GM23338 (cell line): ENCODE measurements at regions not wholly inside any gene's neighbourhood (a gene's known extent, or its start where the extent isn't known, plus 50 kb on each side); places are given as distances from the start of the nearest gene placed in this dataset.

Source experiments
- ATAC-seq: fragments of 200-7000 bp; cut with Tn5 transposase; 3 replicates; pipeline ENCODE4 v1.9.1; 2020
- DNase-seq: peaks from one replicate; pipeline ENCODE4 v3.0.0-alpha.2; 2015; ENCODE audit warnings: low spot score
- H2AFZ ChIP-seq: fragments of 200-600 bp; sonication (generic); 2 replicates; pipeline ENCODE4 v1.8.0; 2016; ENCODE audit warnings: antibody characterized with exemption, mild to moderate bottlenecking, moderate library complexity
- H3F3A ChIP-seq: fragments of 200-600 bp; sonication (generic); replicated peaks from 2 replicates; pipeline ENCODE4 v1.8.0; 2017; ENCODE audit warnings: antibody characterized with exemption, mixed run types, low read depth
- H3K27ac ChIP-seq: fragments of 200-600 bp; sonication (generic); 2 replicates; pipeline ENCODE4 v1.6.1; 2016; ENCODE audit warnings: low read depth
- H3K27me3 ChIP-seq: fragments of 200-600 bp; sonication (generic); 2 replicates; pipeline ENCODE4 v1.8.0; 2016; ENCODE audit warnings: mild to moderate bottlenecking, mixed run types, moderate library complexity; ENCODE audit not compliant: insufficient read depth
- H3K36me3 ChIP-seq: fragments of 200-600 bp; sonication (generic); 2 replicates; pipeline ENCODE4 v1.8.0; 2016; ENCODE audit warnings: mild to moderate bottlenecking; ENCODE audit not compliant: insufficient read depth
- H3K4me1 ChIP-seq: fragments of 200-600 bp; sonication (generic); 2 replicates; pipeline ENCODE4 v1.8.0; 2016; ENCODE audit warnings: mild to moderate bottlenecking, moderate library complexity; ENCODE audit not compliant: insufficient read depth
- H3K4me2 ChIP-seq: fragments of 200-600 bp; sonication (generic); 2 replicates; pipeline ENCODE4 v1.7.1; 2017; ENCODE audit warnings: mixed run types
- H3K4me3 ChIP-seq: fragments of 200-600 bp; sonication (generic); 2 replicates; pipeline ENCODE4 v1.6.1; 2016; ENCODE audit warnings: mixed run types
- H3K79me2 ChIP-seq: fragments of 200-600 bp; sonication (generic); replicated peaks from 2 replicates; pipeline ENCODE4 v1.8.0; 2017; ENCODE audit warnings: mild to moderate bottlenecking; ENCODE audit not compliant: insufficient read depth
- H3K9me2 ChIP-seq: fragments of 200-600 bp; sonication (generic); 2 replicates; pipeline ENCODE4 v1.8.0; 2017; ENCODE audit not compliant: insufficient read depth
- H4K20me1 ChIP-seq: fragments of 200-600 bp; sonication (generic); replicated peaks from 2 replicates; pipeline ENCODE4 v1.8.0; 2017; ENCODE audit warnings: mild to moderate bottlenecking; ENCODE audit not compliant: insufficient read depth
- H3K27ac Mint-ChIP-seq: 2 replicates; pipeline ENCODE4 v1.8.0; 2020; ENCODE audit warnings: inconsistent platforms, mild to moderate bottlenecking, moderate library complexity, mixed read lengths
- H3K27me3 Mint-ChIP-seq: 3 replicates; pipeline ENCODE4 v1.8.0; 2022; ENCODE audit warnings: low read depth, mild to moderate bottlenecking, moderate library complexity, mixed read lengths, inconsistent platforms; ENCODE audit not compliant: insufficient read depth, poor library complexity
- H3K36me3 Mint-ChIP-seq: 3 replicates; pipeline ENCODE4 v1.8.0; 2021; ENCODE audit warnings: low read depth, mild to moderate bottlenecking, inconsistent platforms, moderate library complexity, mixed read lengths
- H3K4me1 Mint-ChIP-seq: 3 replicates; pipeline ENCODE4 v1.8.0; 2020; ENCODE audit warnings: mild to moderate bottlenecking, inconsistent platforms, mixed read lengths
- H3K4me3 Mint-ChIP-seq: 3 replicates; pipeline ENCODE4 v1.8.0; 2021; ENCODE audit warnings: moderate library complexity, mild to moderate bottlenecking, inconsistent platforms, mixed read lengths
- H3K9me3 Mint-ChIP-seq: 3 replicates; pipeline ENCODE4 v1.8.0; 2020; ENCODE audit warnings: moderate library complexity, mild to moderate bottlenecking, inconsistent platforms, mixed read lengths
- CREB1 ChIP-seq: fragments of 250-450 bp; sonication (Bioruptor Pico); IDR thresholded peaks from 2 replicates; pipeline ENCODE4 v1.5.0; 2020; ENCODE audit warnings: low read depth, mild to moderate bottlenecking, moderate library complexity
- CTCF ChIP-seq, 2 experiments: fragments of 200-600 bp in 1 of 2; sonication (generic) in 1 of 2; conservative IDR thresholded peaks; 2 replicates each; pipeline versions ENCODE4 v1.5.1 to v1.6.1; 2016 to 2017; ENCODE audit warnings: antibody characterized with exemption in 2 of 2, low read depth in 2 of 2, mild to moderate bottlenecking in 2 of 2, moderate library complexity in 1 of 2
- ETS1 ChIP-seq: IDR thresholded peaks from 2 replicates; pipeline ENCODE4 v1.6.1; 2016; ENCODE audit warnings: antibody characterized with exemption
- EZH2 ChIP-seq: fragments of 200-600 bp; sonication (generic); IDR thresholded peaks from one replicate; pipeline ENCODE4 v1.8.0; 2017; ENCODE audit warnings: antibody characterized with exemption, mild to moderate bottlenecking, low read depth; ENCODE audit not compliant: unreplicated experiment
- JUNB ChIP-seq: IDR thresholded peaks from one replicate; pipeline ENCODE4 v1.6.1; 2016; ENCODE audit warnings: antibody characterized with exemption; ENCODE audit not compliant: unreplicated experiment
- NANOG ChIP-seq: IDR thresholded peaks from 2 replicates; pipeline ENCODE4 v1.6.1; 2016; ENCODE audit warnings: antibody characterized with exemption, borderline replicate concordance
- POLR2AphosphoS5 ChIP-seq: IDR thresholded peaks from 2 replicates; pipeline ENCODE4 v1.6.1; 2016; ENCODE audit warnings: antibody characterized with exemption, low read depth
- STAT1 ChIP-seq: IDR thresholded peaks from one replicate; pipeline ENCODE4 v1.6.1; 2016; ENCODE audit warnings: antibody characterized with exemption; ENCODE audit not compliant: unreplicated experiment
- ZNF462 ChIP-seq: fragments of 250-450 bp; sonication (Bioruptor Pico); IDR thresholded peaks from 2 replicates; pipeline ENCODE4 v1.5.0; 2020; ENCODE audit warnings: mild to moderate bottlenecking, moderate library complexity
- TF ChIP-seq, protein P1 (sequence below): IDR thresholded peaks from one replicate; pipeline ENCODE4 v1.6.1; 2018; ENCODE audit warnings: antibody characterized with exemption; ENCODE audit not compliant: unreplicated experiment

DNA sequence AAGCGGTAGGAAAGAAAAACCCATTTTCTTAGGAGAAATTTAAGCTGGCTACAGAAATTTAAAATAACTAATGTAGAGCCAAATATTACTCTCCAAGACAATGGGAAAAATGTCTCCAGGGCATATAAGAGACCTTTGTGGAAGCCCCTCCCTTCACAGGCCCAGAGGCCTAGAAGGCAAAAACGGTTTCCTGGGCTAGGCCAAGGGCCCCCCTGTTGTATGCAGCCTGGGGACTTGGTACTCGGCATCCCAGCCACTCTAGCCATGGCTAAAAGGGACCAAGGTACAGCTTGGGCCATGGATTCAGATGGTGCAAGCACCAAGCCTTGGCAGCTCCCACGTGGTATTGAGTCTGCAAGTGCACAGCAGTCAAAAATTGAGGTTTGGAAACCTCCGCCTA is 90.1 kb downstream of the CGGBP1 start:
- H3K9me3 Mint-ChIP-seq = peaks cover 25% of the 10 kb centered on the region
- H3K27me3 Mint-ChIP-seq = no peaks in the 10 kb centered on the region
- no peaks in the 10 kb centered on the region for H3K27me3 ChIP-seq
- H3K4me1 ChIP-seq = no peaks in the 10 kb centered on the region
- H2AFZ ChIP-seq = no peak overlapping the region
- H3K36me3 ChIP-seq = no peaks in the 10 kb centered on the region
- DNase-seq (no peak), ATAC-seq (no peak)
- no peak overlapping the region for H3K4me3 Mint-ChIP-seq
- no peak overlapping the region for H3K4me3 ChIP-seq
- TF ChIP-seq, protein P1, sequence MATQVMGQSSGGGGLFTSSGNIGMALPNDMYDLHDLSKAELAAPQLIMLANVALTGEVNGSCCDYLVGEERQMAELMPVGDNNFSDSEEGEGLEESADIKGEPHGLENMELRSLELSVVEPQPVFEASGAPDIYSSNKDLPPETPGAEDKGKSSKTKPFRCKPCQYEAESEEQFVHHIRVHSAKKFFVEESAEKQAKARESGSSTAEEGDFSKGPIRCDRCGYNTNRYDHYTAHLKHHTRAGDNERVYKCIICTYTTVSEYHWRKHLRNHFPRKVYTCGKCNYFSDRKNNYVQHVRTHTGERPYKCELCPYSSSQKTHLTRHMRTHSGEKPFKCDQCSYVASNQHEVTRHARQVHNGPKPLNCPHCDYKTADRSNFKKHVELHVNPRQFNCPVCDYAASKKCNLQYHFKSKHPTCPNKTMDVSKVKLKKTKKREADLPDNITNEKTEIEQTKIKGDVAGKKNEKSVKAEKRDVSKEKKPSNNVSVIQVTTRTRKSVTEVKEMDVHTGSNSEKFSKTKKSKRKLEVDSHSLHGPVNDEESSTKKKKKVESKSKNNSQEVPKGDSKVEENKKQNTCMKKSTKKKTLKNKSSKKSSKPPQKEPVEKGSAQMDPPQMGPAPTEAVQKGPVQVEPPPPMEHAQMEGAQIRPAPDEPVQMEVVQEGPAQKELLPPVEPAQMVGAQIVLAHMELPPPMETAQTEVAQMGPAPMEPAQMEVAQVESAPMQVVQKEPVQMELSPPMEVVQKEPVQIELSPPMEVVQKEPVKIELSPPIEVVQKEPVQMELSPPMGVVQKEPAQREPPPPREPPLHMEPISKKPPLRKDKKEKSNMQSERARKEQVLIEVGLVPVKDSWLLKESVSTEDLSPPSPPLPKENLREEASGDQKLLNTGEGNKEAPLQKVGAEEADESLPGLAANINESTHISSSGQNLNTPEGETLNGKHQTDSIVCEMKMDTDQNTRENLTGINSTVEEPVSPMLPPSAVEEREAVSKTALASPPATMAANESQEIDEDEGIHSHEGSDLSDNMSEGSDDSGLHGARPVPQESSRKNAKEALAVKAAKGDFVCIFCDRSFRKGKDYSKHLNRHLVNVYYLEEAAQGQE = no peak
- TF ChIP-seq EZH2 (no peak), ETS1 (no peak), CTCF (conservative IDR thresholded peaks at IDR 0.05; ENCODE audit: low read depth in 2 of 2) (no peak), STAT1 (no peak), NANOG (no peak), POLR2AphosphoS5 (no peak)
- H3K9me2 ChIP-seq = peaks cover 3% of the 10 kb centered on the region; the same call in 1 of the 2 replicates
- H3K4me2 ChIP-seq = no peak overlapping the region
- H3K4me1 Mint-ChIP-seq = no peaks in the 10 kb centered on the region; the same call in 2 of the 3 replicates
- H3K27ac Mint-ChIP-seq = no peak overlapping the region
- H3K27ac ChIP-seq = no peak overlapping the region
- no peaks in the 10 kb centered on the region for H3F3A ChIP-seq
- no peaks in the 10 kb centered on the region for H3K79me2 ChIP-seq
- peaks cover 8% of the 10 kb centered on the region for H3K36me3 Mint-ChIP-seq
- H4K20me1 ChIP-seq = no peaks in the 10 kb centered on the region

DNA sequence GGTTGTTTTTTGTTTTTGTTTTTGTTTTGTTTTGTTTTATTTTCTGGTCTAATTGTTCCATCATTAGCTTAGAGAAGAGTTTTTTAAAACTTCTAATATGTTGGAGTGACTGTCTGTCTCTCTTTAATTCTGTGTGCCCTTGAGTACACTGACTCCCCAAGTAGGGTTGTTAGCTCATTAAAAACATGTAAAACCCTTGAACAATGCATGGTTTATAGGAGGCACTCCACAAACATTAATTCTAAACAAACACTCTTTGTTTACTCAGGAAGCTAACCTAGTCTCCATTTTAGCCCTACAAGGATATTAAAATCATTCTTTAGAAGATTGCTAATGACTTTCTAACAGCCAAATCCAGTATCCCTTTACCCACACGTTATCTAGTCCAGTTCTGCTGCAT is 100.5 kb downstream of the CGGBP1 start:
- peaks cover 5% of the 10 kb centered on the region; the same call in 1 of the 3 replicates for H3K4me1 Mint-ChIP-seq
- Histone ChIP-seq H3K36me3 (no peaks in the 10 kb centered on the region), H3K79me2 (no peaks in the 10 kb centered on the region), H3K4me1 (no peaks in the 10 kb centered on the region), H2AFZ (peak overlapping the region; percentile 60; the same call in 1 of the 2 replicates), H3K9me2 (no peaks in the 10 kb centered on the region), H3K27ac (no peak overlapping the region), H3K4me3 (no peak overlapping the region), H4K20me1 (no peaks in the 10 kb centered on the region), H3K27me3 (no peaks in the 10 kb centered on the region), H3K4me2 (no peak overlapping the region), H3F3A (no peaks in the 10 kb centered on the region)
- ATAC-seq (no peak), DNase-seq (no peak)
- no peak overlapping the region for H3K27ac Mint-ChIP-seq
- H3K36me3 Mint-ChIP-seq = no peaks in the 10 kb centered on the region
- H3K9me3 Mint-ChIP-seq = no peaks in the 10 kb centered on the region
- H3K27me3 Mint-ChIP-seq = no peaks in the 10 kb centered on the region
- H3K4me3 Mint-ChIP-seq = no peak overlapping the region
- TF ChIP-seq CREB1 (CRISPR knock-in tag) (no peak), EZH2 (no peak), JUNB (no peak), NANOG (no peak), ZNF462 (CRISPR knock-in tag) (no peak)
